ENCODE measurements at regions not wholly inside any gene's neighbourhood (a gene's known extent, or its start where the extent isn't known, plus 50 kb on each side); places are given as distances from the start of the nearest gene placed in this dataset.

DNA sequence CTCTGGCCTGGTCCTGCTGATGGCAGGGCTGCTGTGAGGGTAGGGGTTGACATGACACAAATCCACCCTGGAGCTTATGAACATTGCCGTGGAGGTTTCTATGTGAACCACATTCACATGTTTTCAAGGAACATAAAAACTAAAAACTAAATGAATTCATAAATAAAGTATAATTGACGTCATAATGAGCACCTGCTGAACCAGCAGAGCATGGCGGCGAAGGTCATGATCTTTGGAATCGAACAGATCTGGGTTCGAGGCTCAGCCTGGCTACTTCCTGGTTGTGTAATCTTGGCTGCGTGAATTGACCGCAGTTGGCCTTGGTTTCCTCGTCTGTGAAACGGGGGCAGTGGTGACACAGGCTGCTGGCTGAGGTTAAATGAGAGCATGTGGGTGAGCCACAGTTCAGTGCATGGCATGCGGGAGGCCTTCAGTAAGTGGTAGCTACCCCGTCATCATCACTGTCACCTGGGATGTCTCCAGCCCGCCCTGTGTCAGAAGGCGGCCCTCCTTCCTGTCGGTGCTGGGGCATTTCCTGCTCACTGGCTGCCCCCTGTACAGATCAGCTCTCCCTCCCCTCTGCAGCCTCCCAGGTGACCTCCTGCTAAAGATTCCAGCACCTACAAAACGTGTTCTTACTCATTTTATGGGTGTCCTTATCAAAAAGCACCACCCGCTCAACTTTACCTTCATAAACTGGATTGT is 190.3 kb upstream of the SHH start:
- TF ChIP-seq, protein P1, sequence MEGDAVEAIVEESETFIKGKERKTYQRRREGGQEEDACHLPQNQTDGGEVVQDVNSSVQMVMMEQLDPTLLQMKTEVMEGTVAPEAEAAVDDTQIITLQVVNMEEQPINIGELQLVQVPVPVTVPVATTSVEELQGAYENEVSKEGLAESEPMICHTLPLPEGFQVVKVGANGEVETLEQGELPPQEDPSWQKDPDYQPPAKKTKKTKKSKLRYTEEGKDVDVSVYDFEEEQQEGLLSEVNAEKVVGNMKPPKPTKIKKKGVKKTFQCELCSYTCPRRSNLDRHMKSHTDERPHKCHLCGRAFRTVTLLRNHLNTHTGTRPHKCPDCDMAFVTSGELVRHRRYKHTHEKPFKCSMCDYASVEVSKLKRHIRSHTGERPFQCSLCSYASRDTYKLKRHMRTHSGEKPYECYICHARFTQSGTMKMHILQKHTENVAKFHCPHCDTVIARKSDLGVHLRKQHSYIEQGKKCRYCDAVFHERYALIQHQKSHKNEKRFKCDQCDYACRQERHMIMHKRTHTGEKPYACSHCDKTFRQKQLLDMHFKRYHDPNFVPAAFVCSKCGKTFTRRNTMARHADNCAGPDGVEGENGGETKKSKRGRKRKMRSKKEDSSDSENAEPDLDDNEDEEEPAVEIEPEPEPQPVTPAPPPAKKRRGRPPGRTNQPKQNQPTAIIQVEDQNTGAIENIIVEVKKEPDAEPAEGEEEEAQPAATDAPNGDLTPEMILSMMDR (IDR thresholded peaks at IDR 0.05), result no peak
- H3K27me3 ChIP-seq, result peaks cover 0 to 17% (median 5%) of the 10 kb centered on the region in 7 donors
- 78% methylated on average over 17 of the region's 17 CpGs for WGBS, 2 donors
- DNase-seq (no peak), ATAC-seq (no peak)
- intact Hi-C loops (cut with DNase I), result no loop called here
- H3K27ac ChIP-seq, result no peak overlapping the region
- H3K4me3 ChIP-seq, result no peak overlapping the region
- peaks cover 0 to 8% (median 0%) of the 10 kb centered on the region in 11 donors for H3K9me3 ChIP-seq
- no peaks in the 10 kb centered on the region for H3K36me3 ChIP-seq
- H3K4me1 ChIP-seq, result no peaks in the 10 kb centered on the region

DNA sequence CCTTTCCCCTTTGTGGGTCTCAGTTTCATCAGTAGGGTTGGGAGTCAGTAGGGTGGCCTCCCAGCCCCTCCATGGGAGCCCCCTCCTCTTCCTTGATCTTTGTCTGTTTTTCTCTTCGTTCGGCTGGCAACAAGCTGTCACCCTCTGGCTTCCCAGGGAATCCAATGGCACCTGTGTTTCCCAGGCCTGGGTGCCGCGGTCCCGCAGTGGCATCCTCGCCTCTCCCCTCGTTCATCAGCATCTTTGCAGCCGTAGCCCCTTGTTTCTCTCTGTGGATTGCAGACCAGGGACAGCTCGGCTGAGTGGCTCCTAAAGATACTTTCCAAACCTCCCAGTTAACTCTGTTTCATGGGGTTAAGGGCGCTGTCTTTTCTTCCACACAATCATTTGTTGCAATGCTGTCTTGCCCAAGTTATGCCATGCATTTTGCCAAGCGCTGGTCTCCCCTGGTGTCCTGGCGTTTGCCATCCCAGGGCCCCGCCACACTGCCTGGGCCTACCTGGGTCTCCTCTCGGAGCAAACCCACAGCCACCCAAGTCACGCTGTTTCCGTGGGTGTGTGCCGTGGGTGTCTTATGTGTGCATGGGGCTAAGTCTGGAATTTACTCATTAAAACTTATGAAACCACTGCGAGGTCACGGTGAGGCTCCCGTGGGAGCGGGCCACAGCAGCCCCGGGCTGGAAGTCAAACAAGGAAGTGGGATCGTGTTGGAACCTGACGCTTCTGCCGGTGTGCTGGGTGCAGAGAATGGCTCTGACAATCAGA is 189.4 kb upstream of the SHH start:
- H3K9me3 ChIP-seq, result no peaks in the 10 kb centered on the region
- no peak for ATAC-seq

DNA sequence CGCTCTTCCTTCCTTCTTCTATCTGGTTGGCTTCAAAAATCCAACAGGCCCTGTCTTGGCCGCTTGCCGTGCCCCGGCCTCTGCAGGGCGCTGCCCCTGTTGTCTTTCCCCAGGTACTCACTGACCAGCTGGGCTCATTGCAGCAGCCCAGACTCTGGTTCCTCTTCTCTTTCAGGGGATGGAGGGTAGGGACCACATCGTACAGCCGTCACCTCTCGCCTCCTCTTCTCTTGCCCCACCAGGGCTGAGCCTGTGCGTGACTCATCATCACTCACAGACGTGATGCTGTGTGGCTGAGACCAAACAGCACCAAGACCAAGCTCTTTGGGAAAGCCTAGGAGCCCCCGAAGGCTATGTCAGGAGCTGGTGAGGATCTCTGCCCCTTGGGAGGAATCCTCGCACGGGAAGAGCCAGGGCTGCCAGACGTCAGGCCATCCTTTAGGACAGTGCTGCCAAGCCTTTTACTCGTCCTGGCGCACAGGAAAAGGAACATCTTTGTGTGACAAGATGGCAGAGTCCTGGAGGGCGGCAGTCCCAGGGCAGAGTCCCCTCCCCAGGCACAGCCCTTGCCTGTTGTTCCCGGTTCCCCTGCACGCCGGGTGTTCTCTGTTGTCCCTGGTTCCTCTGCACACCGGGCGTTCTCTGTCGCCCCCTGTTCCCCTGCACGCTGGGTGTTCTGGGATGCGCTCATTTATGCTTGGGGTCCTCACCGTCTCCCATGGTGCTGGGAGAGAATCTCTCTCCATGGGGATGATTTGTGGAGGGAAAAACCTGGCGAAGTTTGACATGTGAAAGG is 188.5 kb upstream of the SHH start:
- 80 to 84% methylated on average over 27 of the region's 27 CpGs for WGBS, 2 donors
- H3K4me1 ChIP-seq, result no peaks in the 10 kb centered on the region
- H3K36me3 ChIP-seq, result no peaks in the 10 kb centered on the region
- no peak overlapping the region for H3K4me3 ChIP-seq
- intact Hi-C loops (cut with DNase I), result no loop called here
- H3K27me3 ChIP-seq, result peaks cover 0 to 27% (median 6%) of the 10 kb centered on the region in 7 donors
- H3K9me3 ChIP-seq, result no peaks in the 10 kb centered on the region
- TF ChIP-seq, protein P1 (IDR thresholded peaks at IDR 0.05), result no peak
- ATAC-seq (no peak), DNase-seq (no peak)
- H3K27ac ChIP-seq, result no peak overlapping the region

More for the DNA sequence above, 189.4 kb upstream of the SHH start:
- Histone ChIP-seq H3K4me3 (no peak overlapping the region), H3K36me3 (no peaks in the 10 kb centered on the region), H3K4me1 (no peaks in the 10 kb centered on the region), H3K27ac (no peak overlapping the region), H3K27me3 (peaks cover 0 to 20% (median 6%) of the 10 kb centered on the region in 7 donors)
- TF ChIP-seq, protein P1 (IDR thresholded peaks at IDR 0.05), result no peak
- 82 to 88% methylated on average over 25 of the region's 25 CpGs for WGBS, 2 donors
- no peak for DNase-seq
- intact Hi-C loops (cut with DNase I), result no loop called here

Measured in heart right ventricle (tissue), 16 donors.